Transverse colon (tissue), 4 donors: ENCODE measurements at regions not wholly inside any gene's neighbourhood (a gene's known extent, or its start where the extent isn't known, plus 50 kb on each side); places are given as distances from the start of the nearest gene placed in this dataset.

Source experiments
- DNase-seq: peaks from one replicate; pipeline ENCODE4 v3.0.0-alpha.2; 2019
- H3K27ac ChIP-seq, 4 donors: fragments of 200-600 bp; sonication (generic); 2 replicates each; pipeline ENCODE4 v1.5.1; 2016 to 2018; ENCODE audit warnings: inconsistent platforms in 4 of 4
- H3K27me3 ChIP-seq: fragments of 200-600 bp; sonication (generic); 2 replicates; pipeline ENCODE4 v1.5.1; 2017; ENCODE audit warnings: inconsistent platforms
- H3K36me3 ChIP-seq, 4 donors: fragments of 200-600 bp; sonication (generic); 2 replicates each; pipeline ENCODE4 v1.5.1; 2017 to 2019; ENCODE audit warnings: inconsistent platforms in 4 of 4
- H3K4me1 ChIP-seq, 4 donors: fragments of 200-600 bp; sonication (generic); 2 replicates each; pipeline ENCODE4 v1.5.1; 2017 to 2020; ENCODE audit warnings: inconsistent platforms in 4 of 4
- H3K4me3 ChIP-seq, 4 donors: fragments of 200-600 bp; sonication (generic); 1 replicate in 1 of 4; 2 replicates in 3 of 4; pipeline versions ENCODE4 v1.5.1 to v1.6.1; 2017 to 2019; ENCODE audit warnings: inconsistent platforms in 4 of 4
- H3K9me3 ChIP-seq, 2 donors: fragments of 200-600 bp; sonication (generic); 2 replicates each; pipeline ENCODE4 v1.5.1; 2017 to 2019; ENCODE audit warnings: inconsistent platforms in 2 of 2
- EP300 ChIP-seq: sonication (generic); formaldehyde crosslinking; IDR thresholded peaks from one replicate; pipeline ENCODE4 v1.6.1; 2017; ENCODE audit warnings: antibody characterized with exemption, low read depth
- POLR2A ChIP-seq: fragments of 450-650 bp; IDR thresholded peaks from one replicate; pipeline ENCODE4 v1.6.1; 2016; ENCODE audit warnings: antibody characterized with exemption, mild to moderate bottlenecking, moderate library complexity
- POLR2AphosphoS5 ChIP-seq, 3 donors: sonication (generic); formaldehyde crosslinking; IDR thresholded peaks; one replicate each; pipeline ENCODE4 v1.6.1; 2016; ENCODE audit warnings: antibody characterized with exemption in 3 of 3
- WGBS, 2 donors: methylation state at CpG; one replicate each; pipeline ENCODE4 v1.1.5; 2018; ENCODE audit warnings: low coverage in 1 of 2; 5-methylcytosine and 5-hydroxymethylcytosine counted together
- in situ Hi-C, 4 donors: fragments of 200-750 bp; cut with MboI; loops; one replicate each; pipeline versions ENCODE4 v1.15.0 to v1.15.1; 2017; ENCODE audit warnings: low sequenced_read_pairs in 3 of 4, low pct_ligation_motif_present in 1 of 4, low pct_unique_long_range_greater_than_20kb in 1 of 4
- intact Hi-C: fragments of 100-400 bp; cut with DNase I; formaldehyde crosslinking; loops from one replicate; pipeline ENCODE4 v1.15.1; 2023; ENCODE audit warnings: low total_unique reads
- TF ChIP-seq, protein P1 (sequence below), 5 experiments: fragments of 200-600 bp in 3 of 5; fragments of 450-650 bp in 2 of 5; sonication (generic) in 3 of 5; IDR thresholded peaks; 1 replicate in 2 of 5; 2 replicates in 3 of 5; pipeline ENCODE4 v1.5.1; 2016 to 2017; ENCODE audit warnings: antibody characterized with exemption in 5 of 5, inconsistent platforms in 3 of 5, mild to moderate bottlenecking in 2 of 5, moderate library complexity in 1 of 5

DNA sequence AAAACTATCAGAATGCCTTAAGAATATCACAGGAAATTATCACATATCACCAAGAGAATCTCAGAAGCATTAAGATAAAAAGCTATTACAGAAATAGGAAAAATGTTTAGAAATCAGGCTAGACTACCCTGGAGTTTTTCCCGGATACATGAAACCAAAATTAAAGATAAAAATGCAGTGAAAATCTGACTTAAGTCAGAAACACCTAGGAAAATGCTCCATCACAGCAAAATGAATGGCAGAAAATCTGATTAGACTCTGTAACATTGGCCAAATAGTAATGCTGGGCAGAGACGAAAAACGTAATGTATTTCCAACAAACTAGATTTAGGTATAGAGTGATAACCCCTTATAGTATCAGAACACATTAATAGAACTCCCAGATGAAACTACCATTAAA is 1626.7 kb upstream of the C9orf72 start:
- WGBS, 2 donors = 86 to 90% methylated on average over 3 of the region's 3 CpGs
- TF ChIP-seq POLR2AphosphoS5 (IDR thresholded peaks at IDR 0.05) = no peak
- no peak for TF ChIP-seq POLR2A
- no peak for TF ChIP-seq EP300
- TF ChIP-seq, protein P1, sequence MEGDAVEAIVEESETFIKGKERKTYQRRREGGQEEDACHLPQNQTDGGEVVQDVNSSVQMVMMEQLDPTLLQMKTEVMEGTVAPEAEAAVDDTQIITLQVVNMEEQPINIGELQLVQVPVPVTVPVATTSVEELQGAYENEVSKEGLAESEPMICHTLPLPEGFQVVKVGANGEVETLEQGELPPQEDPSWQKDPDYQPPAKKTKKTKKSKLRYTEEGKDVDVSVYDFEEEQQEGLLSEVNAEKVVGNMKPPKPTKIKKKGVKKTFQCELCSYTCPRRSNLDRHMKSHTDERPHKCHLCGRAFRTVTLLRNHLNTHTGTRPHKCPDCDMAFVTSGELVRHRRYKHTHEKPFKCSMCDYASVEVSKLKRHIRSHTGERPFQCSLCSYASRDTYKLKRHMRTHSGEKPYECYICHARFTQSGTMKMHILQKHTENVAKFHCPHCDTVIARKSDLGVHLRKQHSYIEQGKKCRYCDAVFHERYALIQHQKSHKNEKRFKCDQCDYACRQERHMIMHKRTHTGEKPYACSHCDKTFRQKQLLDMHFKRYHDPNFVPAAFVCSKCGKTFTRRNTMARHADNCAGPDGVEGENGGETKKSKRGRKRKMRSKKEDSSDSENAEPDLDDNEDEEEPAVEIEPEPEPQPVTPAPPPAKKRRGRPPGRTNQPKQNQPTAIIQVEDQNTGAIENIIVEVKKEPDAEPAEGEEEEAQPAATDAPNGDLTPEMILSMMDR (IDR thresholded peaks at IDR 0.05) = no peak
- no peaks in the 10 kb centered on the region for H3K9me3 ChIP-seq
- H3K36me3 ChIP-seq = no peaks in the 10 kb centered on the region
- no peak overlapping the region for H3K27ac ChIP-seq
- no peaks in the 10 kb centered on the region for H3K27me3 ChIP-seq
- intact Hi-C loops (no loop called here), in situ Hi-C loops (no loop called here)
- H3K4me1 ChIP-seq = no peaks in the 10 kb centered on the region
- H3K4me3 ChIP-seq = no peak overlapping the region
- no peak for DNase-seq

DNA sequence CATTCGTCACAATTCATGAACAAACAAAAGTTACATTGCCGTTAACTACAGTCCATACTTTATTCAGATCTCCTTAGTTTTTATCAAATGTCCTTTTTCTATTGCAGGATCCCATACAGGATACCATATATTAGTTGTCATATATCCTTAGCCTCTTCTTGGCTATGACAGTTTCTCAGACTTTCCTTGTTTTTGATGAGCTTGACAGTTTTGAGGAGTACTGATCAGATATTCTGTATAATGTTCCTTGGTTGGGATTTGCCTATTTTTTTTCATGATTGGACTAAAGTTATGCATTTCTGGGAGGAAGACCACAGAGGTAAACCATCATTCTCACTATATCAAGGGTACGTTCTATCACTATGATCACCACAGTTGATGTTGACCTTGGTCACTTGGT is 1627.4 kb upstream of the C9orf72 start:
- TF ChIP-seq EP300 = no peak
- no peak for TF ChIP-seq POLR2A
- TF ChIP-seq POLR2AphosphoS5 (IDR thresholded peaks at IDR 0.05) = no peak
- TF ChIP-seq, protein P1 (IDR thresholded peaks at IDR 0.05) = no peak
- Histone ChIP-seq H3K36me3 (no peaks in the 10 kb centered on the region), H3K27me3 (no peaks in the 10 kb centered on the region), H3K9me3 (no peaks in the 10 kb centered on the region), H3K27ac (no peak overlapping the region), H3K4me3 (no peak overlapping the region), H3K4me1 (no peaks in the 10 kb centered on the region)
- WGBS, 2 donors = 71 to 82% methylated on average over 3 of the region's 3 CpGs
- in situ Hi-C loops (no loop called here), intact Hi-C loops (no loop called here)
- no peak for DNase-seq

GRCh38 chr9:29203244-29203930 is 1630.1 kb upstream of the C9orf72 start:
- no peak for DNase-seq
- Histone ChIP-seq H3K36me3 (no peaks in the 10 kb centered on the region), H3K4me3 (no peak overlapping the region), H3K9me3 (no peaks in the 10 kb centered on the region), H3K27ac (no peak overlapping the region), H3K4me1 (no peaks in the 10 kb centered on the region), H3K27me3 (peaks cover under 1% of the 10 kb centered on the region)
- intact Hi-C loops (no loop called here), in situ Hi-C loops (no loop called here)
- 37 to 43% methylated on average over 2 of the region's 2 CpGs for WGBS, 2 donors
- TF ChIP-seq, protein P1 (IDR thresholded peaks at IDR 0.05) = no peak
- TF ChIP-seq EP300 (no peak), POLR2AphosphoS5 (IDR thresholded peaks at IDR 0.05) (no peak), POLR2A (no peak)

DNA sequence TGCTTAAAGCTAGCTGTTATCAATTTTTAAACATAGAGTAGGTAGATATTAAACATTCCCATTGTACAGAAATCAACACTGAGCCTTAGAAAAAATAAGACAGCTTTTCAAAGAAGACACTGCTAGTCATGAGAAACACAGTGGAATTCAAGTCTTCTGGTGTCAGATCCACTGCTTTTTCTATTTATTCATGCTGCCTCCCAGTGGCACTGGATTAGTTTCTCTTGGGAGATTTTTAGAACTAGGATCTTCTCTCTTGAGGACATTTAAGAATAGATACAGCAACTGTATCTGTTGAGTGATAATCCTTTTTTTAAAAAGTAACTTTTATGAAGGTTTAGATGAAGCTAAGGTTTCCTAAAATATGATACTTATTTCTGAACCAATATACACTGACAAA is 1635.4 kb upstream of the C9orf72 start:
- no peak overlapping the region for H3K4me3 ChIP-seq
- in situ Hi-C loops = no loop called here
- TF ChIP-seq POLR2AphosphoS5 (IDR thresholded peaks at IDR 0.05) (no peak), POLR2A (no peak), EP300 (no peak)
- TF ChIP-seq, protein P1 (IDR thresholded peaks at IDR 0.05) = no peak
- no peak for DNase-seq
- peaks cover 10 to 21% (median 15%) of the 10 kb centered on the region in 4 donors for H3K4me1 ChIP-seq
- no peaks in the 10 kb centered on the region for H3K9me3 ChIP-seq
- no peak overlapping the region for H3K27ac ChIP-seq
- H3K36me3 ChIP-seq = no peaks in the 10 kb centered on the region
- H3K27me3 ChIP-seq = peaks cover 41% of the 10 kb centered on the region
- intact Hi-C loops = no loop called here
